PFSK-1 (cell line): ENCODE measurements at regions not wholly inside any gene's neighbourhood (a gene's known extent, or its start where the extent isn't known, plus 50 kb on each side); places are given as distances from the start of the nearest gene placed in this dataset.

Experiments used
- FOXP2 ChIP-seq: optimal IDR thresholded peaks from 2 replicates; pipeline ENCODE3; 2011; ENCODE audit warnings: borderline replicate concordance, control low read depth, inconsistent platforms; ENCODE audit not compliant: insufficient read depth; ENCODE audit errors: extremely low read length, extremely low read depth
- POLR2AphosphoS5 ChIP-seq: IDR thresholded peaks from 2 replicates; pipeline ENCODE4 v1.6.1; 2012; ENCODE audit warnings: low read depth, mild to moderate bottlenecking, control low read depth, low read length, moderate library complexity
- REST ChIP-seq, 2 experiments: IDR thresholded peaks; 2 replicates each; pipeline versions ENCODE4 v1.6.1 to v1.8.0; 2011 to 2012; ENCODE audit warnings: low read depth in 2 of 2, low read length in 2 of 2, control low read depth in 1 of 2, inconsistent platforms in 1 of 2, mild to moderate bottlenecking in 1 of 2, moderate library complexity in 1 of 2; ENCODE audit not compliant: insufficient read depth in 1 of 2
- SIN3A ChIP-seq: IDR thresholded peaks from 2 replicates; pipeline ENCODE4 v1.6.1; 2012; ENCODE audit warnings: mild to moderate bottlenecking, low read length, moderate library complexity, borderline replicate concordance; ENCODE audit not compliant: insufficient read depth
- TAF1 ChIP-seq: IDR thresholded peaks from 2 replicates; pipeline ENCODE4 v1.6.1; 2012; ENCODE audit warnings: low read length, control low read depth, borderline replicate concordance; ENCODE audit not compliant: insufficient read depth

GRCh38 chr6:82525775-82526495 is 162.3 kb downstream of the TPBG start:
- no peak for TF ChIP-seq TAF1
- TF ChIP-seq REST (IDR thresholded peaks at IDR 0.05; ENCODE audit: insufficient read depth in 1 of 2, low read depth in 2 of 2, low read length in 2 of 2): no peak
- TF ChIP-seq FOXP2: no peak
- no peak for TF ChIP-seq SIN3A
- TF ChIP-seq POLR2AphosphoS5: no peak

- TF ChIP-seq TAF1 (no peak), SIN3A (no peak), REST (IDR thresholded peaks at IDR 0.05; ENCODE audit: insufficient read depth in 1 of 2, low read depth in 2 of 2, low read length in 2 of 2) (no peak), FOXP2 (no peak), POLR2AphosphoS5 (no peak)
Observed at GRCh38 chr6:82534876-82535275, 171.3 kb downstream of the TPBG start.

- TF ChIP-seq REST (IDR thresholded peaks at IDR 0.05; ENCODE audit: insufficient read depth in 1 of 2, low read depth in 2 of 2, low read length in 2 of 2): no peak
- TF ChIP-seq POLR2AphosphoS5: no peak
- TF ChIP-seq TAF1: no peak
- TF ChIP-seq SIN3A: no peak
- no peak for TF ChIP-seq FOXP2
Observed at GRCh38 chr6:82551831-82552230, 188.2 kb downstream of the TPBG start.

- no peak for TF ChIP-seq REST (IDR thresholded peaks at IDR 0.05; ENCODE audit: insufficient read depth in 1 of 2, low read depth in 2 of 2, low read length in 2 of 2)
- TF ChIP-seq TAF1: no peak
- TF ChIP-seq FOXP2: no peak
- TF ChIP-seq POLR2AphosphoS5: no peak
- TF ChIP-seq SIN3A: no peak
Observed at GRCh38 chr6:82553863-82554531, 190.4 kb downstream of the TPBG start.

- TF ChIP-seq SIN3A (no peak), REST (IDR thresholded peaks at IDR 0.05; ENCODE audit: insufficient read depth in 1 of 2, low read depth in 2 of 2, low read length in 2 of 2) (no peak), TAF1 (no peak), POLR2AphosphoS5 (no peak), FOXP2 (no peak)
Observed at GRCh38 chr6:82554666-82555065, 191.0 kb downstream of the TPBG start.
